Activated naive CD4-positive, alpha-beta T cell treated with anti-CD3 and anti-CD28 coated beads, Interleukin-2, amount 50 U/mL, for 72 hours (primary cell): ENCODE measurements at regions not wholly inside any gene's neighbourhood (a gene's known extent, or its start where the extent isn't known, plus 50 kb on each side); places are given as distances from the start of the nearest gene placed in this dataset.

ENCODE experiments used
- ATAC-seq, 2 donors: fragments of 150-1000 bp; cut with Tn5 transposase; 2 replicates each; pipeline ENCODE4 v1.10.0; 2021; ENCODE audit warnings: mild to moderate bottlenecking in 2 of 2, moderate library complexity in 2 of 2
- DNase-seq, 2 donors: peaks; one replicate each; pipeline ENCODE4 v3.0.0; 2021 to 2022; ENCODE audit warnings: low spot score in 2 of 2
- H3K27ac Mint-ChIP-seq, 2 donors: one replicate each; pipeline ENCODE4 v1.8.0; 2022; ENCODE audit warnings: mild to moderate bottlenecking in 2 of 2, mixed read lengths in 2 of 2
- H3K36me3 Mint-ChIP-seq, 2 donors: one replicate each; pipeline ENCODE4 v1.8.0; 2022; ENCODE audit warnings: mixed read lengths in 2 of 2
- H3K9me3 Mint-ChIP-seq, 2 donors: one replicate each; pipeline ENCODE4 v1.8.0; 2022; ENCODE audit warnings: mixed read lengths in 2 of 2

DNA sequence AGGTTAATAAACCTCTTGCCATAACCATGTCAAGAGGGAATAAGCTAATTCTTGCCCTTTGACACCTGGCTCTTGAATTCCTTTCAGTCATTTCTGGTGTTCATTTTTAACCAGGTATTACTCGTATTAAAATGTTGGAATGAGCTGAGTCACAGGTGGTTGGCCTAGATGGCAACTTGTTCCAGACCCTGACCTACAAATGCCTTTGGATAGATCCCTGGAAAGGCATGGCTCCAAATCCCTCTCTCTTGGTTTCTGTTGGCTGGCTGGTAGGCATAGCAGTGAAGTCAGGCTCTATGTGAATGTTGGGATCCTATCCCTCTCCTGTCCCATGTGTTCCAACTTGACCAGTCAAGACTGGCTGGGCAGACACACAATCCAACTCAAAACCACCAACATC, 277.1 kb upstream of the PROK2 start:
- ATAC-seq (no peak), DNase-seq (no peak)
- H3K27ac Mint-ChIP-seq, result no peak overlapping the region
- H3K36me3 Mint-ChIP-seq, result peaks cover 21% of the 10 kb centered on the region in 2 donors
- peaks cover 19 to 24% of the 10 kb centered on the region in 2 donors for H3K9me3 Mint-ChIP-seq

GRCh38 chr3:72060447-72061034, 275.6 kb upstream of the PROK2 start:
- peak in 1 of 2 donors; percentile 57 for DNase-seq
- Mint-ChIP-seq H3K36me3 (peaks cover 21% of the 10 kb centered on the region in 2 donors), H3K9me3 (peaks cover 19 to 24% of the 10 kb centered on the region in 2 donors), H3K27ac (peak overlapping the region in 1 of 2 donors; percentile 61)
- ATAC-seq, result peak; percentile 26 to 84

DNA sequence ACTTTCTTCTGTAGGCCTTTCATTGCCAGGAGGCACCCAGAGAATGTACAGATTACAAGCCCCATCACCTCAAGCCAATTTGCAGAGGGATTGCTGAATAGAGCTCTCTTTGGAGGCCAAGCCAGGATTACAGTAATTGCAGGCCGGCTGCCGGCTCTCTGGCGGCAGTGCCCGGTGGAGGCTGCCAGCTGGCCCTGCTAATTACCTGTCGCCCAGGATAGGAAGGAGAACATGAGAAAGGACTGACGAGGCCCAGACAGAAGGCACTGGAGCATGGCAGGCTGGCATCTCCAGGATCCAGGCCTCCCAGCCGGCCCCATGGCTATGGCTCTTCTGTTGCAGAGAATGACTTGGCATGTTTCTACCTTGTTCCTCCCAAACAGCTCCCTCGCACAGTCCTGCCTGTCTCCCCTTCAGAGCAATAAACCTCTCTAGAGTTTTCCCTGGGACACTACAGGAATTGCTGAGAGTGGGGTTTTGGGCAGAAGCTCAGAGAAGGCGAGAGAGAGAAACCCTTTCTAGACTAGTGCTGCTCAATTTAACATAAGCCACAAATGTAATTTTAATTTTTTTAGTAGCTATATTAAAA, 273.6 kb upstream of the PROK2 start:
- Mint-ChIP-seq H3K9me3 (peaks cover 12 to 17% of the 10 kb centered on the region in 2 donors), H3K36me3 (peaks cover 11 to 16% of the 10 kb centered on the region in 2 donors), H3K27ac (no peak overlapping the region)
- DNase-seq (no peak), ATAC-seq (no peak)

DNA sequence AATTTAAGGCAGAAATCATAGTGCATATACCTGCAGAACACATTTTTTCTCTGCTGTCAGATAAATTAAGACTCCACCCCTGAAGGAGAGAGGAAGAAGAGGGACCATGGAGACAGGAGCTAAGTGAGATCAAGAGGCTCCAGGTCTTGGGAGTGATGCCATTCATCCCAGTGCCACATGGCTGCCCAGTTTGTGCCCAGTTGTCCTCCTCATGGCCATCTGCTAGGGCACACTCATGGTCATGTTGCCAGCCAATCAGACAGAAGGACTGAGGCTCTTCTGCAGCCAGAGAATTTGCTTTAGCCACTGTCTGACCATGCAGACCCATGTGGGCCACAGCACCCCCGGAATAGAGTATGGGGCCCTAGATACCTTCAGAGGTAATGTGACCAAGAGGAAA, 270.5 kb upstream of the PROK2 start:
- ATAC-seq (no peak), DNase-seq (no peak)
- Mint-ChIP-seq H3K27ac (no peak overlapping the region), H3K36me3 (peaks cover 0 to 4% of the 10 kb centered on the region in 2 donors), H3K9me3 (no peaks in the 10 kb centered on the region)

- ATAC-seq (no peak), DNase-seq (no peak)
- Mint-ChIP-seq H3K27ac (no peak overlapping the region), H3K36me3 (peaks cover 0 to 4% of the 10 kb centered on the region in 2 donors), H3K9me3 (no peaks in the 10 kb centered on the region)
These were observed 270.0 kb upstream of the PROK2 start for GRCh38 chr3:72054976-72055375.

DNA sequence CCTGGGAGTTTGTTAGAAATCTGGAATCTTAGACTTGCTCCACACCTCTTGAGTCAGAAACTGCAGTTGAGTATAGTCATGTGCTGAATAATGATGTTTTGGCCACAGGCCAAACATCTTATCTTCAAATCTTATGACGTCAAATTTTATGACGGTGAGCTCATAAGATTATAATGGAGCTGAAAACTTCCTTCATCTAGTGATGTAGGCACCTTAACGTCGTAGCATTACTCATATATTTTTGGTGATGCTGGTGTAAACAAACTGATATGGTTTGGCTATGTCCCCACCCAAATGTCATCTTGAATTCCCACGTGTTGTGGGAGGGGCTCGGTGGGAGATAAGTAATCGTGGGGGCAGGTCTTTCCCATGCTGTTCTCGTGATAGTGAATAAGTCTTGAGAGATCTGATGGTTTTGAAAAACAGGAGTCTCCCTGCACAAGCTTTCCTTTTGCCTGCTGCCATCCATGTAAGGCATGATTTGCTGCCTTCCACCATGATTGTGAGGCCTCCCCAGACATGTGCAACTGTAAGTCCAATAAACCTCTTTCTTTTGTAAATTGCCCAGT, 268.0 kb upstream of the PROK2 start:
- ATAC-seq, result no peak
- no peak for DNase-seq
- H3K27ac Mint-ChIP-seq, result no peak overlapping the region
- H3K36me3 Mint-ChIP-seq, result peaks cover 0 to 4% of the 10 kb centered on the region in 2 donors
- H3K9me3 Mint-ChIP-seq, result no peaks in the 10 kb centered on the region

DNA sequence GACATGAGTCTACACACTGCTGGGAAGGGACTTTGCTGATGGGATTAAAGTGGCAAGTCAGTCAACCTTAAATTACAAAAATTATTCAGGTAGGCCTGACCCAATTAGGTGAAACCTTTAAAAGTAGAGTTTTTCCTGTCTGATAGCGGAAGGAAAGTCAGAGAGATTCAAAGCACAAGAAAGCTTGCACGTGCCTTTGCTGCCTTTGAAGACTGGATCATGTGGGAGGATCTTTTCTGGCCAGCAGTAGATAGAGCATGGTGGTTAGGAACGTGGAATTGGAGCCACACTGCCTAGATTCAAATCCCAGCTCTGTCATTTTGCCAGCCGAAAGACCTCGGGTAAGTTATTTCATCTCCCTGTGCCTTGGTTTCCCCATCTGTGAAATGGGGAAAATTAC, 265.8 kb upstream of the PROK2 start:
- Mint-ChIP-seq H3K9me3 (no peaks in the 10 kb centered on the region), H3K27ac (no peak overlapping the region)

GRCh38 chr3:72050048-72050632, 265.2 kb upstream of the PROK2 start:
- H3K27ac Mint-ChIP-seq, result no peak overlapping the region
- H3K9me3 Mint-ChIP-seq, result no peaks in the 10 kb centered on the region
- DNase-seq (no peak), ATAC-seq (no peak)
- peaks cover 0 to 2% of the 10 kb centered on the region in 2 donors for H3K36me3 Mint-ChIP-seq

More for the DNA sequence above, 265.8 kb upstream of the PROK2 start:
- DNase-seq (no peak), ATAC-seq (no peak)
- peaks cover 0 to 4% of the 10 kb centered on the region in 2 donors for H3K36me3 Mint-ChIP-seq

- no peak overlapping the region for H3K27ac Mint-ChIP-seq
- ATAC-seq (no peak), DNase-seq (no peak)
- H3K36me3 Mint-ChIP-seq, result no peaks in the 10 kb centered on the region
- H3K9me3 Mint-ChIP-seq, result no peaks in the 10 kb centered on the region
These were observed 264.4 kb upstream of the PROK2 start for GRCh38 chr3:72049300-72049699.

DNA sequence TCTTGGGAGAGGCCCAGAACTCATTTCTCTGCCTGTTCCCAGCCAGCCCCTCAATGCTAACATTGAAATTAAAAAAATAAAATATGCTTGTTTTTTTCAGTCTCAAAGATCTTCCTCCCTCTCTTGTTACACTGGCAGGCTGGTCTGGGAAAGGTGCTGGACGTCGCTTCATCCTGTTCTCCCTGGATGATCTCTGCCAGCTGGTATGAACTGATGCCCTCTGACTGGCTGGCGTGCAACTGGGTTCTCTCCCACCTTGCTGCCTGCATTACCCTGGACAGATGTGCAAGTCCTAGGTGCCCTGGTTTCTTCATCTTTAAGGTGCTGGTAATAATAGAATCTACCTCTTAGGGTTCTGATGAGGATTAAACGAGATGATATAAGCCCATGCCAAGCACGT, 263.9 kb upstream of the PROK2 start:
- ATAC-seq (no peak), DNase-seq (no peak)
- Mint-ChIP-seq H3K27ac (no peak overlapping the region), H3K9me3 (no peaks in the 10 kb centered on the region), H3K36me3 (no peaks in the 10 kb centered on the region)

GRCh38 chr3:72047221-72047871, 262.4 kb upstream of the PROK2 start:
- Mint-ChIP-seq H3K9me3 (no peaks in the 10 kb centered on the region), H3K27ac (peak overlapping the region in 1 of 2 donors; percentile 3), H3K36me3 (no peaks in the 10 kb centered on the region)
- DNase-seq, result no peak
- no peak for ATAC-seq

GRCh38 chr3:72044231-72044855, 259.4 kb upstream of the PROK2 start:
- no peaks in the 10 kb centered on the region for H3K36me3 Mint-ChIP-seq
- DNase-seq, result no peak

DNA sequence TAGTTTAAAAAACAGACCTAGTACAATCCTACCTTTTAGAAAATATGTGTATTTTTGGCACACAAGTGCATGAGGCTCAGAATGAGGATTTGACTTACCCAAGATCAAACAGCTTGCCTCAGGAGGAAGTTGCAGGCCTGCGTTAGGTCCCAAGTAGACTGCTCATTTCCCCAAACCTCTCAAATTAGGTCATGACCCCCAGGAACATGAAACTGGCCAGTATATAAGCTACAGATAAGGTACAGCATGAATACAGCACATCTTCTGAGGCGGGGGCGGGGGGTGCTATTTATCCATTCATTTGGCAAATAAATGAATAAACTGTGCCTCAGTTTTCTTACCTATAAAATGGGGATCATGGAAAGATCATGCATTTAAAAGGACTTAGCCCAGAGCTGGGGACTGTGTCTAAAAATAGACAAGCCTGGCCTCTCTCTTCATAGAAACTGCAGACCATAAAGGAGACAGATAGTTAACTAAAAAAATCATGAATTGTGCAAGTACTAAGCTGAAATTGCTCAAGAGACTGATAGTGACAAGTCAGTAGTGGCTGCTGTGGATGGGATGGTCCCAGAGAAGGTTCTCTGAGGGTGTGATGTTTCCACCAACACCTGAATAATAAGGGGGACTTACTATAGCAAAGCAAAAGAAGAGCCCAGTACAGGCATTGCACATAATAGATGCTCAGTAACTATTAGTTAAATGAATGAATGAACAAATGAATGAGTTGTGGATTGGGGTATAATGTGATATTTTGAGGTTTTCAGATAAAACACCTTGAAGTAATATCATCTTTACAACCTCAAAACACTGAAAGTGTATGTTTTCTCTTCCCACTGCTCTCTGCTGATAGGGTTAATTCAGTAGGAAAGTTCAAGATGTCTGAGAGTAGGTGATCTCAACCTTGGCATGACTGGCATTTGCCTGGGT, 258.5 kb upstream of the PROK2 start:
- no peaks in the 10 kb centered on the region for H3K36me3 Mint-ChIP-seq
- ATAC-seq, result no peak
- no peaks in the 10 kb centered on the region for H3K9me3 Mint-ChIP-seq
- DNase-seq, result no peak
- H3K27ac Mint-ChIP-seq, result no peak overlapping the region

More at GRCh38 chr3:72044231-72044855, 259.4 kb upstream of the PROK2 start:
- no peaks in the 10 kb centered on the region for H3K9me3 Mint-ChIP-seq
- ATAC-seq, result no peak
- H3K27ac Mint-ChIP-seq, result no peak overlapping the region

- DNase-seq, result no peak
- peaks cover 1% of the 10 kb centered on the region in 2 donors for H3K36me3 Mint-ChIP-seq
- peaks cover under 1 to 2% of the 10 kb centered on the region in 2 donors for H3K9me3 Mint-ChIP-seq
- ATAC-seq, result no peak
- H3K27ac Mint-ChIP-seq, result no peak overlapping the region
These were observed 257.7 kb upstream of the PROK2 start for GRCh38 chr3:72042397-72043203.

DNA sequence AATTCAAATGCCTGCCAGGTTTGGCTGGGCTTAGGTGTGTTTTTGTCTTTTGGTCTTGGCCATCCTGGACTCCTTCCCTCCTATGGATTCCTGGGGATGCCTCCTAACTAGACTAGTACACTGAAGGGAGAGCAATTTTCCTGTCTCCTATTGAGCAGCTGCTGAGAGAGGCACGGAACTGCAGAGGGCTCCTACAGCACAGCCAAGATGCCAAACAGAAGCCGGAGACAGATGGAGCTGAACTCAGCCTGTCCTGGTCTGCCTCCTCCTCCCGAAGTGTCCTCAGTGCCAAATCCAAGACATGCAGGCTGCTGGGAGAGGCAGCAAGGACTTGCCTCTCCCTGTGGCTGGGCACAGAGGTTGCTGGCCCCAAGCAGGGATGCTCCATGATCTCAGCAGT, 256.6 kb upstream of the PROK2 start:
- no peak overlapping the region for H3K27ac Mint-ChIP-seq
- H3K9me3 Mint-ChIP-seq, result peaks cover 4 to 5% of the 10 kb centered on the region in 2 donors
- ATAC-seq (no peak), DNase-seq (no peak)
- H3K36me3 Mint-ChIP-seq, result peaks cover 4 to 5% of the 10 kb centered on the region in 2 donors
